ENCODE measurements at regions not wholly inside any gene's neighbourhood (a gene's known extent, or its start where the extent isn't known, plus 50 kb on each side); places are given as distances from the start of the nearest gene placed in this dataset.

DNA sequence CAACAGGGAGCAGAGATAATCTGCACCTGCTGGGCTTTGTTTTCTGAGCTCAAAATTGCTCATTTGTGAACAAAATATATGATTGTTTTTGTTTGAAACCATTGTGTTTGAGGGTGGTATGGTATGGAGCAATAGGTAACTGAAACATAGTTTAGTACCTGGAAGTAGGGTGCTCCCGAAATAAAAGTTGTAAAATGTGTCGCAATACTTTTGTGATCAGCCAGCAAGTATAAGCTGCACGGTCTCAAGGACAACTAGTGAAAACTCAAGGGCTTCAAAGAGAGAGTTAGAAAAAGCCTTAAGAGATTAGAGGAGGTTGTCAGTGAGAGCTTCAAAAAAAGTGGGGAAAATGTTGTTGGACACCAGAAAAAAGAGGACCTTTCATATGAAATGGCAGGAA, 579.8 kb upstream of the POU3F2 start:
- H3K36me3 Mint-ChIP-seq = no peaks in the 10 kb centered on the region
- TF ChIP-seq, protein P1, sequence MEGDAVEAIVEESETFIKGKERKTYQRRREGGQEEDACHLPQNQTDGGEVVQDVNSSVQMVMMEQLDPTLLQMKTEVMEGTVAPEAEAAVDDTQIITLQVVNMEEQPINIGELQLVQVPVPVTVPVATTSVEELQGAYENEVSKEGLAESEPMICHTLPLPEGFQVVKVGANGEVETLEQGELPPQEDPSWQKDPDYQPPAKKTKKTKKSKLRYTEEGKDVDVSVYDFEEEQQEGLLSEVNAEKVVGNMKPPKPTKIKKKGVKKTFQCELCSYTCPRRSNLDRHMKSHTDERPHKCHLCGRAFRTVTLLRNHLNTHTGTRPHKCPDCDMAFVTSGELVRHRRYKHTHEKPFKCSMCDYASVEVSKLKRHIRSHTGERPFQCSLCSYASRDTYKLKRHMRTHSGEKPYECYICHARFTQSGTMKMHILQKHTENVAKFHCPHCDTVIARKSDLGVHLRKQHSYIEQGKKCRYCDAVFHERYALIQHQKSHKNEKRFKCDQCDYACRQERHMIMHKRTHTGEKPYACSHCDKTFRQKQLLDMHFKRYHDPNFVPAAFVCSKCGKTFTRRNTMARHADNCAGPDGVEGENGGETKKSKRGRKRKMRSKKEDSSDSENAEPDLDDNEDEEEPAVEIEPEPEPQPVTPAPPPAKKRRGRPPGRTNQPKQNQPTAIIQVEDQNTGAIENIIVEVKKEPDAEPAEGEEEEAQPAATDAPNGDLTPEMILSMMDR (conservative IDR thresholded peaks at IDR 0.05) = no peak
- H3K4me1 Mint-ChIP-seq (ENCODE audit: unreplicated experiment) = no peaks in the 10 kb centered on the region
- H3K9me3 Mint-ChIP-seq = no peaks in the 10 kb centered on the region
- DNase-seq (ENCODE audit: extremely low spot score, unreplicated experiment) = no peak
- H3K27me3 Mint-ChIP-seq = peaks cover 6% of the 10 kb centered on the region
- H3K27ac Mint-ChIP-seq = no peak overlapping the region
- no peak overlapping the region for H3K4me3 Mint-ChIP-seq

DNA sequence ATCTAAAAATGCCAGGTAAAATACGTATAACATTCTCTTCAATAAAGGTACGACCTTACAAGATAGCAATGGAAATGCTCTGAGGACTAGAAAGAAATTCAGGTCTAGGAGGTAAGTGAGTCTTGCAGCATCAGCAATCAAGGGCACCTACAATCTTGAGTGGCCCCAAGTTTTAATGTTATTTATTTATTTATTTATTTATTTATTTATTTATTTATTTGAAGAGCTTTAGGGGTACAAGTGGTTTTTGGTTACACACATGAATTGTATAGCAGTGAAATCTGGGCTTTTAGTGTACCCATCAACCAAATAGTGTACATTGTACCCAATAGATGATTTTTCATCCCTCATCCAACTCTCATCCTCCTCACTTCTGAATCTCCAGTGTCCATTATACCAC, 574.0 kb upstream of the POU3F2 start:
- peaks cover 3% of the 10 kb centered on the region for H3K27me3 Mint-ChIP-seq
- H3K4me1 Mint-ChIP-seq (ENCODE audit: unreplicated experiment) = no peaks in the 10 kb centered on the region
- no peaks in the 10 kb centered on the region for H3K36me3 Mint-ChIP-seq
- TF ChIP-seq, protein P1 (conservative IDR thresholded peaks at IDR 0.05) = no peak
- no peak overlapping the region for H3K4me3 Mint-ChIP-seq
- H3K9me3 Mint-ChIP-seq = no peaks in the 10 kb centered on the region
- no peak for DNase-seq (ENCODE audit: extremely low spot score, unreplicated experiment)
- no peak overlapping the region for H3K27ac Mint-ChIP-seq

DNA sequence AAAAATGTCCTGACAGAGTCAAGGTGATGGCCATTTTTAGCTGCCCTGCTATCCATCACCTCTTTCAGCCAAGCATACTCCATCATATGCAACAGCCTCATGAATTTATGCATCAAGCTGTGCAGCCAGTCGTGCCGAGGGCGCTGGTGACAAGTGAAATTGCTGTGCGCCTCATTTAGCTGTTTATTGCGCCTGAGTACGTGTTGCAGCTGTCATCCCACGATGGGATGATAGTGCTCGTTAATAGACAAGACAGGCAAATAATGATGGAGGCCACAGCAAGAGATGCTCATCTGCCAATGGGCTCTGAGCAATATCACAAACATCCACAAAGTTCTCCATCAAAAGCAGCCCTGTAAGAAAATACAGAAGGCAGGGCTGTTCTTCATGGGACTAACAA, 562.3 kb upstream of the POU3F2 start:
- DNase-seq (ENCODE audit: extremely low spot score, unreplicated experiment) = no peak
- no peaks in the 10 kb centered on the region for H3K36me3 Mint-ChIP-seq
- no peaks in the 10 kb centered on the region for H3K4me1 Mint-ChIP-seq (ENCODE audit: unreplicated experiment)
- no peak overlapping the region for H3K27ac Mint-ChIP-seq
- H3K4me3 Mint-ChIP-seq = no peak overlapping the region
- TF ChIP-seq, protein P1 (conservative IDR thresholded peaks at IDR 0.05) = no peak
- H3K9me3 Mint-ChIP-seq = no peaks in the 10 kb centered on the region
- H3K27me3 Mint-ChIP-seq = peaks cover 4% of the 10 kb centered on the region

DNA sequence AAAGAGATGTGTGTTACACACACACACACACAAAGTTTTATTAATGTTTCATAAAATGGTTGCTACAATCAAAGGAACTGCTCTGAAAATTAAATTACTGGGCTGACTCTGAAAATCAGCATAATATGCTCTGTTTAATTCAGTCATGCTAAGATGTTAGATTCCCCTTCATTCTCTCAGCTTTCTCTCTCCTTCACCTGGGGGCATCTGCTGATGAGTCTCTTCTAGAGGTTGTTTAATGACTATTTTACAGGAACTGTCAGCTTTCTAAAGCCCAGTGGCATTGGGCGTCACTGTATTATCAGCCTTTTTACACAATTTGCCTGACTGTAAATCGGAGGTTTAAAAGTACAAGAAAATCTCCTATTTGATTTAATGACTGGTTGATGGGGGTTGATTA, 559.7 kb upstream of the POU3F2 start:
- Mint-ChIP-seq H3K36me3 (no peaks in the 10 kb centered on the region), H3K27me3 (peaks cover 9% of the 10 kb centered on the region), H3K4me3 (no peak overlapping the region), H3K4me1 (ENCODE audit: unreplicated experiment) (no peaks in the 10 kb centered on the region), H3K9me3 (no peaks in the 10 kb centered on the region), H3K27ac (no peak overlapping the region)
- DNase-seq (ENCODE audit: extremely low spot score, unreplicated experiment) = no peak
- TF ChIP-seq, protein P1 (conservative IDR thresholded peaks at IDR 0.05) = no peak

DNA sequence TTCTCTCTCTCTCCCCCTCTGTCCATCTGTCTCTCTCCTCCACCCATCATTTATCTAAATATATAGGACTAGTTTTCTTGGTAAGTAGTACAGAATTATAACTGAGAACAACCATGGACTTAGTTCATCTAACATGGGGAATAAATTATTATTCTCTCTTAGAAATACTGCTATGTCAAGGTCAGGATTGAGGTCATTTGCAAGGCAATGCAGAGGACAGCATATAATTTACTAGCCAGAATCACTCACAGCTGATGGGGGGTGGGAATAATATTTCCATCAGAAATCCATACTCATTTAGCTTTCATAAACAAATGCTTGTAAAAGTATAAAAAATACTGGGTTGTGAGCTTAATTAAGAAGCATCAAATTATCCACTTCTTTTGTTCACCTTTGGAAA, 553.9 kb upstream of the POU3F2 start:
- TF ChIP-seq, protein P1 (conservative IDR thresholded peaks at IDR 0.05) = no peak
- no peaks in the 10 kb centered on the region for H3K9me3 Mint-ChIP-seq
- H3K27me3 Mint-ChIP-seq = peaks cover 8% of the 10 kb centered on the region
- H3K4me1 Mint-ChIP-seq (ENCODE audit: unreplicated experiment) = no peaks in the 10 kb centered on the region
- H3K36me3 Mint-ChIP-seq = no peaks in the 10 kb centered on the region
- DNase-seq (ENCODE audit: extremely low spot score, unreplicated experiment) = no peak
- H3K27ac Mint-ChIP-seq = no peak overlapping the region
- H3K4me3 Mint-ChIP-seq = no peak overlapping the region

DNA sequence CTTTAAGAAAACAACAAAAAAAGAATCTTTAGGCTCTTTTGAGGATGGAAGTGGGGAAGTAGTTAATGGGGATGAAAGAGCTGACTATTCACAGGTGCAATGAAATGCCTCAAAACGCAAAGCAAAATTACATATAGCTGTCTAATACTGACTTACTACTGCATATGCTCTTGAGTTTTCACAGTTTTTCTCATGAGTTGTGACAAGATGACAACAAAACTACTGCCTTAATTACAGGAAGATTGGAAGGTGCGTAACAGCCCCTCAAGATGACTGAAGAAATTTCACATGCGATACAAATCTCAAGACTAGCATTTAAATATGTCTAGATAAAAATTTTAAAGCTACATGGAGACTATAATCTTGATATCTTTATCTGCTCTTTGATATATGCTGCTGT, 547.8 kb upstream of the POU3F2 start:
- no peaks in the 10 kb centered on the region for H3K9me3 Mint-ChIP-seq
- no peak overlapping the region for H3K4me3 Mint-ChIP-seq
- no peaks in the 10 kb centered on the region for H3K36me3 Mint-ChIP-seq
- H3K27ac Mint-ChIP-seq = no peak overlapping the region
- no peak for DNase-seq (ENCODE audit: extremely low spot score, unreplicated experiment)
- TF ChIP-seq, protein P1 (conservative IDR thresholded peaks at IDR 0.05) = no peak
- H3K27me3 Mint-ChIP-seq = peaks cover 2% of the 10 kb centered on the region
- no peaks in the 10 kb centered on the region for H3K4me1 Mint-ChIP-seq (ENCODE audit: unreplicated experiment)

Data from type B pancreatic cell (in vitro differentiated cells).